GM10248 (cell line): ENCODE measurements at regions not wholly inside any gene's neighbourhood (a gene's known extent, or its start where the extent isn't known, plus 50 kb on each side); places are given as distances from the start of the nearest gene placed in this dataset.

Experiments
- CTCF ChIA-PET: fragments of 300-600 bp; sonication (Branson Sonifier 250); formaldehyde crosslinking; extraction: SDS; loops from one replicate; lab custom pipeline; 2021; ENCODE audit warnings: antibody characterized with exemption; lab: Yijun Ruan, JAX
- POLR2A ChIA-PET: fragments of 350-650 bp; sonication (Branson Sonifier 250); formaldehyde crosslinking; extraction: SDS; loops from one replicate; lab custom pipeline; 2020; ENCODE audit warnings: antibody characterized with exemption; lab: Yijun Ruan, JAX
- DNase-seq: peaks from one replicate; pipeline ENCODE4 v3.0.0; 2012; ENCODE audit errors: extremely low spot score
- TF ChIP-seq, protein P1 (sequence below): IDR thresholded peaks from 2 replicates; pipeline ENCODE4 v1.5.1; 2012; ENCODE audit warnings: mild to moderate bottlenecking, low read depth; ENCODE audit errors: extremely low read depth, missing control alignments, control extremely low read depth

DNA sequence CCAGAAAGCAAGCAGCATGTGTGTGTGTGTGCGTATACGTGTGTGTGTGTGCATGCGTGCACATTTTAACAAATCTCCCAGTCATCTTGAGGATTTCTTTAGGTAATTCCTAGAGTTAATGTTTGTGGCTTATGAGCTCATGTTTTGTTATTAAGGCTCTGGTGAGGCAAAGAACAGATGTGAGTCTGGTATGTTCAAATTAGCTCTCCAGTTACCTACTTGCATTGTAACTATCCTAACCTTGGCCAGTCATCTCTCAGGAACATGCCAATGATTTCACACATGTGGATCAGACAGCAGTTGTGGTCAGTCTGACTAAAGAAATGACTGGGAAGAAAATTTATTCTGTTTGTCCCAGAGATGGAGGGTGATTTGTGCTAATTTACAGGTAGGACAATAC is 163.1 kb downstream of the IZUMO3 start:
- CTCF ChIA-PET: no interaction called here
- TF ChIP-seq, protein P1, sequence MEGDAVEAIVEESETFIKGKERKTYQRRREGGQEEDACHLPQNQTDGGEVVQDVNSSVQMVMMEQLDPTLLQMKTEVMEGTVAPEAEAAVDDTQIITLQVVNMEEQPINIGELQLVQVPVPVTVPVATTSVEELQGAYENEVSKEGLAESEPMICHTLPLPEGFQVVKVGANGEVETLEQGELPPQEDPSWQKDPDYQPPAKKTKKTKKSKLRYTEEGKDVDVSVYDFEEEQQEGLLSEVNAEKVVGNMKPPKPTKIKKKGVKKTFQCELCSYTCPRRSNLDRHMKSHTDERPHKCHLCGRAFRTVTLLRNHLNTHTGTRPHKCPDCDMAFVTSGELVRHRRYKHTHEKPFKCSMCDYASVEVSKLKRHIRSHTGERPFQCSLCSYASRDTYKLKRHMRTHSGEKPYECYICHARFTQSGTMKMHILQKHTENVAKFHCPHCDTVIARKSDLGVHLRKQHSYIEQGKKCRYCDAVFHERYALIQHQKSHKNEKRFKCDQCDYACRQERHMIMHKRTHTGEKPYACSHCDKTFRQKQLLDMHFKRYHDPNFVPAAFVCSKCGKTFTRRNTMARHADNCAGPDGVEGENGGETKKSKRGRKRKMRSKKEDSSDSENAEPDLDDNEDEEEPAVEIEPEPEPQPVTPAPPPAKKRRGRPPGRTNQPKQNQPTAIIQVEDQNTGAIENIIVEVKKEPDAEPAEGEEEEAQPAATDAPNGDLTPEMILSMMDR: no peak
- DNase-seq: no peak

DNA sequence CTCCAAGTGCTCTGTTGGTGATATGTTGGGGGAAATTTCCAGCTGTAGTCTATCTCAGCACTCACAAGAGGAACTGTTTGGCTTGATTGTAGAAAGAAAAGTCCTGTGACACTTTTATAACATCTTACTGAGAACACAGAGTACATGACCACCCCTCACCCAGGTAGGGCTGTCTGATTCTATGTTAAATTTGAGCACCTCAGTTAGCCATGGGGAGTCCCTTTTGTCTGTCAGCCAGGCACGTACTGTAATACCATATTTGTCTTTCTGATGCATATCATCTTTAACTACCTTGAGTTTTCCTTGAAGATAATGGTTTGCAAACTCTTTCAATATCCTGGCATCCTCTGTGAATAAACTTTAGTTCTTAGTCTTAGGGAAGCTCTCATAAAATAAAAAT is 164.5 kb downstream of the IZUMO3 start:
- ChIA-PET CTCF (no interaction called here), POLR2A (no interaction called here)
- TF ChIP-seq, protein P1: no peak
- no peak for DNase-seq

More for the DNA sequence above, 163.1 kb downstream of the IZUMO3 start:
- POLR2A ChIA-PET: no interaction called here

DNA sequence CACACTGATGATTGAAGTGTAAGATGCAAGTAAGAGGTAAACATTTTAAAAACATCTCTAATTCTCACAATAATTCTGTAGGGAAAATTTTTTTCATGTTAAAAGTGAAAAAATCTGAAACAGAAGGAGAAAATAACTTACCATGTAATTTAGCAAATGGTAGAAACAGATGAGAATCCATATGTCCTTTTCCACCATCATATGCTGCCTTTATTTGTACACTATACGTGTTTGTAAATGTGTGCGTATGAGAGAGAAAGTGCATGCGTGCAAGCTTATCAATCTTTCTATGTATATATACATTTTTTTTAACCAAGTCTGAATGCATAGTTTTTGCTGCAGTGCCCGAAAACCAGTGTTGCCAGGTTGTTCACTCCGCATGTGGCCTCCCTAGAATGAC is 186.7 kb downstream of the IZUMO3 start:
- no peak for DNase-seq
- CTCF ChIA-PET: no interaction called here
- POLR2A ChIA-PET: no interaction called here
- TF ChIP-seq, protein P1: no peak

DNA sequence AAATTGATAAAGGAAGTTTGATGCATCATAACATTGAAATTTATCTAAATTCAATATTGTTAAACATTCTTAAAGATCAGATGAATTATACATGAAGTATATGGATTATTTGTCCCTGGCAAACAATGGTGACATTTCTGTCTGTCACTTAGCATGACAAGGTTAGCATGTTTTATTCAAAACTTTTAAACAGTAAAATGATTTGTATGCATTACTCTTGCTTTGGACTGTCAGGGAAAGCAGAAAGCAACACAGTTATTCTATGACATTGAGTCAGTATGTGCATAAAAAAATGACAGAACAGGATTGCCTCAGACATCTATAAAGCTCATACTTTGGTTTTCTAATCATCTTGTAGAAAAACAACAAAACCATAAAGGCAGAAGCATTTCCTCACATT is 193.7 kb downstream of the IZUMO3 start:
- TF ChIP-seq, protein P1: no peak
- CTCF ChIA-PET: no interaction called here
- DNase-seq: no peak
- POLR2A ChIA-PET: no interaction called here

DNA sequence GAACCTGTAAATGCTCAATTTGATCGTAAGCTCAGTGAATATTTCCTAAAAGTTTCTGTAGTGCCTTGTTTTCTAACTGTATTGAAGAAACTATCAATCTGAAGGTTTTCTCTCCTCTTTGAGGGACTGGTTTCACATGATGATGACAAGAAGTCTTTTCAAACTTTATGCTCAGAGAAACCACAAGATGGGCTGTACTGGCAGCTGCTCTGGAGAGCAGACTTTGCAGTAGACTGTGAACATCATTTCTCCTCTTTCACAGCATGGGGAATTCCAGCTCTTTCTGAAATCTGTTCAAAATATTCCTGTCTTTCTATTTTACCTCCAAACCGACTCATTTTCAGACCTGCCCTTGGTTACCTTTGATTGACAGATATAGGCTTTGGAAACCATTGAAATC is 194.4 kb downstream of the IZUMO3 start:
- no peak for DNase-seq
- ChIA-PET POLR2A (no interaction called here), CTCF (no interaction called here)
- TF ChIP-seq, protein P1: no peak

DNA sequence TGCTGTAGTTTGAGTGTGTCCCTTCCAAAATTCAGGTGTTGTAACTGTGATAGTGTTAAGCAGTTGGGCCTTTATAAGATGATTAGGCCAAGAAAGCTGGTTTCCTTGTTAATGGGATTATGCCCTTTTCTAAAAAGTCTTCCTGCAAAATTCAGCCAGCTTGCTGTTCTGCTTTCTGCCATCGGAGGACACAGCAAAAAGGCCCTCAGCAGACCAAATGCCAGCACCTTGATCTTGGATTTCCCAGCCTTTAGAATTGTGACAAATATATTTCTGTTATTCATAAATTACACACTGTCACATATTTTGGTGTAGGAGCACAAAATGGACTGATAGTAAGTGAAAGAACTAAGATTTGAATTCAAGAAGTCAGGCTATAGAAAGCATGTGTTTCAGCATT is 203.2 kb downstream of the IZUMO3 start:
- ChIA-PET POLR2A (no interaction called here), CTCF (interaction anchor here (1.2 kb wide), 1 partner anchor 16 kb away, joined by 3 read pairs; no protein-coding TSS in a partner anchor)
- no peak for DNase-seq
- TF ChIP-seq, protein P1: no peak

DNA sequence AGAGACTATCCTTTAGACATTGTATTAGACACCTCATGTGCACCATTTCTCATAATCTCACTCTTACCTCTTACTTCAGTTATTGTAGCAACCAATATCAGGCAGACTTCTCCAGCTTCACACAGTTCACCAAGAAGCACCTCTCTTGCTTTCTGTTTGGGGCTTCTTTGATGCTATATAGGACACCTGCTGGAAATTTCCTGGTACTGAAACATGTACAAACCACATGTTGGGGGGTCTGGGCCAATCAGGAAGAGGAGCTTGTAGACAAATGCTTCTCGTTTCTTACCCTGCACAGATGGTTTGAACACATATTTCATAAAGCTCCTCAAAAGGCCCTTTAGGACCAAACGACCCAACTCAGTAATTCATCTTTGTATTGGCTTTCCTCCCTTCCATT is 212.1 kb downstream of the IZUMO3 start:
- no peak for DNase-seq
- ChIA-PET POLR2A (no interaction called here), CTCF (interaction anchor here (1.2 kb wide), 1 partner anchor 23 kb away, joined by 3 read pairs; no protein-coding TSS in a partner anchor)
- TF ChIP-seq, protein P1: no peak
